ENCODE measurements at regions not wholly inside any gene's neighbourhood (a gene's known extent, or its start where the extent isn't known, plus 50 kb on each side); places are given as distances from the start of the nearest gene placed in this dataset.

DNA sequence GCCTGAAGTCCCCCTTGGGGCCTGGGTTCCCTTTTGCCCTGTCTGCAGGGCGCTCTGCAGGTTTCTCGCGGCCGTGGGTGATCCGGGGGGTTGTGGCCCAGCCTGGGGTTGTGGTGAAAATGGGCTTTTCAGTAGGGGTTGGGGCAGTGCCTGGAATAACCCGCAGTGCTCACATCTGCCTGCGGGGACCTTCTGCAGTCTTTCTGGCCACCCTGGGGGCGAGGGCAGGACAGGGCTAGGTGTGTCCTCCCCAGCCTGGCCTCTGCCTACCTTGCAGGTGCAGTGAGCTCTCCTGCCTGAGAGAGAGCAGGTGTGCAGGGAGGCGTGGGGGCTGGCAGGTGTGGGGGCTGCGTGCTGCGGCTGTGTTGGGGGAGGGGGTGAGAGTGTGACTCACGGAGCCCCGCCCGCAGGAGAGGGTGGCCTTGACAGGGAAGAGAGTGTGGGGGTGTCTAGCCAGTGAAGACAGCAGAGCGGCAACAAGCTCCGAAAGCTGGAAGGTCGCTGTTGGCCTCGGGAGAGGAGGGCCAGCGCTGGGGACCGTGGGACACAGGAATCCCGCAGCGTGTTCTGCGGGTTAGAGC, 131.4 kb downstream of the MRPL36 start:
- H3K27me3 ChIP-seq (ENCODE audit: control insufficient read depth, insufficient read depth, low read length): peaks cover 14% of the 10 kb centered on the region; the same call in 1 of the 2 replicates
- no CpG with 5 or more reads among the region's 23 CpGs for WGBS (ENCODE audit: insufficient coverage, insufficient read length)

DNA sequence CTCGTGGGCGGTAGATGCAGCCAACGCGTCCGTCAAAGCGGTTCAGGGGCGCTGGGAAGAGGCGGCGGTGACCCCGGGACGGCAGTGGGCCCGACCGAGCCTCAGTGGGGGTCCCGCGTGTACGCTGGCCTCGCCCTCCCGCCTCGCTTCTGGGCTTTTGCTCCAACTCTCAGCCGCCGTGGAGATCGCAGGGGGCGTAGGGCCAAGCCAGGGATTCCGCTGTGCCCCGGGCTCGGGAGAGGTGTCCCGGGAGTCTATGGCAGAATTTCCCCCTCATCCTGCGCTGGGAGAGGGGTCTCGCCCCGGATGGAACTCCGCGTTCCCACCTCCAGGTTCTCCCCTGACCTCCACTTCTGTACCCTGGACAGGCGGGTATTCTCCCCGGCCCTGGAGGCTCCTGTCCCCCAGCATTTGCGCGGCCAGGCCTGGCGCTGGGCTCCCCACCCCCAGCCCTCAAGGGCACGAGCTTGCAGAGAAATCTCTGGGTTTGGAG, 131.9 kb downstream of the MRPL36 start:
- Histone ChIP-seq H3K4me1 (ENCODE audit: control insufficient read depth, insufficient read depth, low read length) (no peaks in the 10 kb centered on the region; the same call in 1 of the 2 replicates), H3K27ac (ENCODE audit: low read length) (no peak overlapping the region), H3K4me3 (ENCODE audit: low read length) (peak overlapping the region; percentile 61; the same call in 1 of the 2 replicates), H3K9me3 (ENCODE audit: control insufficient read depth, insufficient read depth, low read length) (no peaks in the 10 kb centered on the region), H3K27me3 (ENCODE audit: control insufficient read depth, insufficient read depth, low read length) (peaks cover 14% of the 10 kb centered on the region; the same call in 1 of the 2 replicates), H3K36me3 (ENCODE audit: control insufficient read depth, insufficient read depth, low read length) (no peaks in the 10 kb centered on the region)
- no CpG with 5 or more reads among the region's 38 CpGs for WGBS (ENCODE audit: insufficient coverage, insufficient read length)
- DNase-seq (ENCODE audit: low read depth, low spot score): no peak

More for the DNA sequence above, 131.4 kb downstream of the MRPL36 start:
- H3K4me1 ChIP-seq (ENCODE audit: control insufficient read depth, insufficient read depth, low read length): no peaks in the 10 kb centered on the region; the same call in 1 of the 2 replicates
- H3K36me3 ChIP-seq (ENCODE audit: control insufficient read depth, insufficient read depth, low read length): no peaks in the 10 kb centered on the region
- no peak overlapping the region for H3K27ac ChIP-seq (ENCODE audit: low read length)
- H3K4me3 ChIP-seq (ENCODE audit: low read length): no peak overlapping the region
- DNase-seq (ENCODE audit: low read depth, low spot score): no peak
- H3K9me3 ChIP-seq (ENCODE audit: control insufficient read depth, insufficient read depth, low read length): no peaks in the 10 kb centered on the region

DNA sequence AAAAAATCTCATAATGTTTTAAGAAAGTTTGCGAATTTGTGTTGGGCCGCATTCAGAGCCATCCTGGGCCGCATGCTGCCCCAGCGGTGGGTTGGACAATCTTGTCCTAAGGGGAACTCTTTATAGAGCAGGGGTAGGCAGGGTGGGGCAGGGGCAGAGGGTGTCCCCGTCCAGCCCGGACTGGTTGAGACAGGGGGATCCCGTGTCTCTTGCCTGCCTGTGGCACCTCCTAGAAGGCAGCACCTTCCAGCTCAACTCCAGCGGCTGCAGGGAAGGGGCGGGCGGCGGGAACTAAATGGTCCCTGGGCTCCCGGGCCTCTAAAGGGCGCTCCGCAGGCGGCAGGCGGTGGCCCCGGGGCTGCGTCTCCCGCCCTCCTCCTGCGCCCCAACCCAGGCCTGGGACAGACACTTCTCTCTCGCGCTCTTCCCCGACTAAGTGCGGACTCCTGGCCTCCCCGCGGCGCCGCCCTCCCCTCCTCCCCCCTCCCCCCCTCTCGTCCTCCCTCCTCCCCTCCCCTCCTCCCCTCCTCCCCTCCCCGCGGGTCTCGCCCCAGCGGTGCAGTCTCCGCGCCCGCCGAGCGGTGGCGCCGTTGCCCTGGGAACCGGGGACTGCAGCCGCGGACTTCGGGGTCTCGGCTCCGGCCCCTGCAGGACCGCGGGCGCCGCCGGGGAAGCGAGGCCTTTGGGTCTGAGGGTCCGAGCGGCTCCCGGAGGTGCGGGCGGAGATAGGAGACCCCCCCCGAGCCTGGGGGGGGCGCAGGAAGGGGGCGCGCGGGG, 132.6 kb downstream of the MRPL36 start:
- Histone ChIP-seq H3K27ac (ENCODE audit: low read length) (no peak overlapping the region), H3K4me1 (ENCODE audit: control insufficient read depth, insufficient read depth, low read length) (no peaks in the 10 kb centered on the region; the same call in 1 of the 2 replicates), H3K27me3 (ENCODE audit: control insufficient read depth, insufficient read depth, low read length) (peaks cover 14% of the 10 kb centered on the region; the same call in 1 of the 2 replicates), H3K4me3 (ENCODE audit: low read length) (peak overlapping the region; percentile 61; the same call in 1 of the 2 replicates), H3K36me3 (ENCODE audit: control insufficient read depth, insufficient read depth, low read length) (no peaks in the 10 kb centered on the region), H3K9me3 (ENCODE audit: control insufficient read depth, insufficient read depth, low read length) (no peaks in the 10 kb centered on the region)
- WGBS (ENCODE audit: insufficient coverage, insufficient read length): no CpG with 5 or more reads among the region's 62 CpGs
- no peak for DNase-seq (ENCODE audit: low read depth, low spot score)

DNA sequence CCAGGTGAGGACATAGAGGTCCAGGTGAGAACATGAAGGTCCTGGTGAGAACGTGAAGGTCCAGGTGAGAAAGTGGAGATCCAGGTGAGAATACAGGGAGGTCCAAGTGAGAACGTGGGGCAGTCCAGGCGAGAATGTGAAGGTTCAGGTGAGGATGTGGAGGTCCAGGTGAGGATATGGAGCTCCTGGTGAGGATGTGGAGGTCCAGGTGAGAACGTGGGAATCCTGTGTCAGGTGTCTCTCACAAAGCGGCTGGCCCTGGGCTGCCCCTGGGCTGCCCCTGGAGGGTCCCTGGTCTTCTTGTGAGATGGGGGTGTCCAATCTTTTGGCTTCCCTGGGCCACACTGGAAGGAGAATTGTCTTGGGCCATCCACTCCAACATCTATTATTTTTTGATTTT, 133.4 kb downstream of the MRPL36 start:
- no peaks in the 10 kb centered on the region for H3K36me3 ChIP-seq (ENCODE audit: control insufficient read depth, insufficient read depth, low read length)
- no peaks in the 10 kb centered on the region for H3K9me3 ChIP-seq (ENCODE audit: control insufficient read depth, insufficient read depth, low read length)
- no peaks in the 10 kb centered on the region; the same call in 1 of the 2 replicates for H3K4me1 ChIP-seq (ENCODE audit: control insufficient read depth, insufficient read depth, low read length)
- H3K27me3 ChIP-seq (ENCODE audit: control insufficient read depth, insufficient read depth, low read length): peaks cover 14% of the 10 kb centered on the region; the same call in 1 of the 2 replicates
- WGBS (ENCODE audit: insufficient coverage, insufficient read length): no CpG with 5 or more reads among the region's 5 CpGs
- no peak overlapping the region for H3K27ac ChIP-seq (ENCODE audit: low read length)
- H3K4me3 ChIP-seq (ENCODE audit: low read length): no peak overlapping the region
- DNase-seq (ENCODE audit: low read depth, low spot score): no peak

DNA sequence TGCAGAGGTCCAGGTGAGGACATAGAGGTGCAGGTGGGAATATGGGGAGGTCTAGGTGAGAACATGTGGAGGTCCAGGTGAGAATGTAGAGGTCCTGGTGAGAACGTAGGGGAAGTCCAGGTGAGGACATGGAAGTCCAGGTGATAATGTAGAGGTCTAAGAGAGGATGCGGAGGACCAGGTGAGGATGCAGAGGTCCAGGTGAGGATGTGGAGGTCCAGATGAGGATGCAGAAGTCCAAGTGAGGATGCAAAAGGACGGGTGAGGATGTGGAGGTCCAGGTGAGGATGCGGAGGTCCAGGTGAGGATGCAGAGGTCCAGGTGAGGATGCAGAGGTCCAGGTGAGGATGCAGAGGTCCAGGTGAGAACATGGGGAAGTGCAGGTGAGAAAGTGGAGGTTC, 133.8 kb downstream of the MRPL36 start:
- no CpG with 5 or more reads among the region's 4 CpGs for WGBS (ENCODE audit: insufficient coverage, insufficient read length)
- no peak overlapping the region for H3K4me3 ChIP-seq (ENCODE audit: low read length)
- H3K4me1 ChIP-seq (ENCODE audit: control insufficient read depth, insufficient read depth, low read length): no peaks in the 10 kb centered on the region; the same call in 1 of the 2 replicates
- H3K27me3 ChIP-seq (ENCODE audit: control insufficient read depth, insufficient read depth, low read length): peaks cover 14% of the 10 kb centered on the region; the same call in 1 of the 2 replicates
- H3K36me3 ChIP-seq (ENCODE audit: control insufficient read depth, insufficient read depth, low read length): no peaks in the 10 kb centered on the region
- H3K9me3 ChIP-seq (ENCODE audit: control insufficient read depth, insufficient read depth, low read length): no peaks in the 10 kb centered on the region
- no peak for DNase-seq (ENCODE audit: low read depth, low spot score)
- H3K27ac ChIP-seq (ENCODE audit: low read length): no peak overlapping the region

- no peak overlapping the region for H3K4me3 ChIP-seq (ENCODE audit: low read length)
- H3K36me3 ChIP-seq (ENCODE audit: control insufficient read depth, insufficient read depth, low read length): no peaks in the 10 kb centered on the region
- no peaks in the 10 kb centered on the region; the same call in 1 of the 2 replicates for H3K4me1 ChIP-seq (ENCODE audit: control insufficient read depth, insufficient read depth, low read length)
- peaks cover 14% of the 10 kb centered on the region; the same call in 1 of the 2 replicates for H3K27me3 ChIP-seq (ENCODE audit: control insufficient read depth, insufficient read depth, low read length)
- no peaks in the 10 kb centered on the region for H3K9me3 ChIP-seq (ENCODE audit: control insufficient read depth, insufficient read depth, low read length)
- no peak for DNase-seq (ENCODE audit: low read depth, low spot score)
- WGBS (ENCODE audit: insufficient coverage, insufficient read length): no CpG with 5 or more reads among the region's 6 CpGs
- no peak overlapping the region for H3K27ac ChIP-seq (ENCODE audit: low read length)
These were observed 134.4 kb downstream of the MRPL36 start for GRCh38 chr5:1665231-1665630.

DNA sequence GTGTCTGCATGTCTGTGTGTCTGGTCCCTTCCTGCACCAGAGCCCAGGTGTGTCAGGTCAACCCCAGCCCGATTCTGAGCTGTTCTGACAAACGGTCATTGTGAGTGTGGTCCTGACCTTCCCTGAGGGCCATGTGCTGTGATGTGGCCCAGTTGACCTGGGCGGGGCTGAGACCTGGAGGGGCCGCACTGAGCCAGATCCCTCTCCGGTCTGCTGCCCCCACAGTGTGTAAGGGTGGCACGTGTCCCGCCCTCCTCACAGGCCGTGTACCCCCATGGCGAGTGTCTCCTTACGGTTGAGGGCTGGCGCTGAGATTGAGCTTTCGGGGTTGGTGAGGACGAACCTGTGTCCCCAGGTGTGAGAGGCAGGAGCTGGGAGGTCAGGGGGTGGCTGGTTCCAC, 136.5 kb downstream of the MRPL36 start:
- no peak for DNase-seq (ENCODE audit: low read depth, low spot score)
- H3K27me3 ChIP-seq (ENCODE audit: control insufficient read depth, insufficient read depth, low read length): peaks cover 5% of the 10 kb centered on the region; the same call in 1 of the 2 replicates
- H3K4me3 ChIP-seq (ENCODE audit: low read length): no peak overlapping the region
- no CpG with 5 or more reads among the region's 13 CpGs for WGBS (ENCODE audit: insufficient coverage, insufficient read length)
- H3K4me1 ChIP-seq (ENCODE audit: control insufficient read depth, insufficient read depth, low read length): no peaks in the 10 kb centered on the region; the same call in 1 of the 2 replicates
- H3K9me3 ChIP-seq (ENCODE audit: control insufficient read depth, insufficient read depth, low read length): no peaks in the 10 kb centered on the region
- no peak overlapping the region for H3K27ac ChIP-seq (ENCODE audit: low read length)
- H3K36me3 ChIP-seq (ENCODE audit: control insufficient read depth, insufficient read depth, low read length): no peaks in the 10 kb centered on the region

DNA sequence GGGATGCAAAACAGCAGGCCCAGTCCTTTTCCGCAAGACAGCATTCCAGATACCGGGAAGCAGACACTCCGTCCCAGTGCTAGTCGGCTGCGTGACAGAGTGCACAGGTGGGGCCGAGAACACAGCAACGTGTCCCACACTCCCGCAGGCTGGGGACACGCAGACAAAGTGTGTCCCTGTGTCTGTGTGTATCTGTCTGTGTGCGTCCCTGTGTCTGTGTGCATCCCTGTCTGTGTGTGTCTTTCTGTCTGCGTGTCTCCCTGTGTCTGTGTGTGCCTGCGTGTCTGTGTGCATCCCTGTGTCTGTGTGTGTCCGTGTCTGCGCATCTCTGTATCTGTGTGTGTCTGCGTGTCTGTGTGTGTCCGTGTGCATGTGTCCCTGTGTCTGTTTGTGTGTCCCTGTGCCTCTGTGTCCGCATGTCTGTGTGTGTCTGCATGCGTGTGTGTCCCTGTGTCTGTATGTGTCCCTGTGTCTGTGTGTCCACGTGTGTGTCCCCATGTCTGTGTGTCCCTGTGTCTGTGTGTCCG, 137.0 kb downstream of the MRPL36 start:
- Histone ChIP-seq H3K9me3 (ENCODE audit: control insufficient read depth, insufficient read depth, low read length) (no peaks in the 10 kb centered on the region), H3K27ac (ENCODE audit: low read length) (no peak overlapping the region)
- no peak for DNase-seq (ENCODE audit: low read depth, low spot score)

DNA sequence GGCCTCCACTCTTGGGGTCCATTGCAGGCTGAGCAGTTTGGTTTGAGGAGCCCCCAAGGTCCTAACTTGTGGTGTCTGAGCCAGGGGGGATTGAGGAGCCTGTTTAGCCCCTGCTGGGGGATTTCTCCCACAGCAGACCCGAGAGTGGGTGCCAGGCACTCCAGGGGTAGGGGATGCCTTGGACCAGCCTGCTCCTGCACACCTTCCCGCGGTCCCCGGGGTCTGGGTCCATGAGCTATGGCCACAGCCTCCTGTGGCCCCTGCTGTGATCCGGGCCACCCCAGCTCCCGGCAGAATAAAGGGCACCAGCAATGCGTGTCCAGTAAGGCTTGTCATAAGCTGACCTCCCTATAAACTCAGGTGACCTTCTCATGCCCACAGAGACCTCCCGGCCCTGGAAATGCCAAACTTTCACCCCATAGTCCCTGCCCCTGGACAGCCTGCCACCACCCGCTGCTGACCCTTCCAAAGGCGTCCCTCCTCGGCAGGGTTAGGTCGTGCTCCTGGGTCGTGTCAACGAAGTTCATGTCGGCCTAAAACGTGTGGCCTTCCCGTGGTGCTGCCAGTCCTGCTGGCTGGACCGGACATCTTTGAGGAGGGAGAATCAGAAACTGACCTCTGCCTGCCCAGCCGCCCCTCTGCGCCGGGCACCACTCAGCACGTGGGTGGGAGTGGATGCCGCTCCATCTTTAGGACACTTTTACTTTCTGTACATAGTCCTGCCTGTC, 137.6 kb downstream of the MRPL36 start:
- H3K36me3 ChIP-seq (ENCODE audit: control insufficient read depth, insufficient read depth, low read length): no peaks in the 10 kb centered on the region; the same call in 1 of the 2 replicates
- no CpG with 5 or more reads among the region's 23 CpGs for WGBS (ENCODE audit: insufficient coverage, insufficient read length)
- no peak overlapping the region for H3K27ac ChIP-seq (ENCODE audit: low read length)
- H3K27me3 ChIP-seq (ENCODE audit: control insufficient read depth, insufficient read depth, low read length): no peaks in the 10 kb centered on the region
- H3K4me3 ChIP-seq (ENCODE audit: low read length): no peak overlapping the region
- H3K9me3 ChIP-seq (ENCODE audit: control insufficient read depth, insufficient read depth, low read length): no peaks in the 10 kb centered on the region
- no peak for DNase-seq (ENCODE audit: low read depth, low spot score)
- H3K4me1 ChIP-seq (ENCODE audit: control insufficient read depth, insufficient read depth, low read length): no peaks in the 10 kb centered on the region; the same call in 1 of the 2 replicates

More for the DNA sequence above, 137.0 kb downstream of the MRPL36 start:
- Histone ChIP-seq H3K4me3 (ENCODE audit: low read length) (no peak overlapping the region), H3K4me1 (ENCODE audit: control insufficient read depth, insufficient read depth, low read length) (no peaks in the 10 kb centered on the region; the same call in 1 of the 2 replicates), H3K36me3 (ENCODE audit: control insufficient read depth, insufficient read depth, low read length) (no peaks in the 10 kb centered on the region), H3K27me3 (ENCODE audit: control insufficient read depth, insufficient read depth, low read length) (peaks cover under 1% of the 10 kb centered on the region; the same call in 1 of the 2 replicates)
- WGBS (ENCODE audit: insufficient coverage, insufficient read length): no CpG with 5 or more reads among the region's 20 CpGs

DNA sequence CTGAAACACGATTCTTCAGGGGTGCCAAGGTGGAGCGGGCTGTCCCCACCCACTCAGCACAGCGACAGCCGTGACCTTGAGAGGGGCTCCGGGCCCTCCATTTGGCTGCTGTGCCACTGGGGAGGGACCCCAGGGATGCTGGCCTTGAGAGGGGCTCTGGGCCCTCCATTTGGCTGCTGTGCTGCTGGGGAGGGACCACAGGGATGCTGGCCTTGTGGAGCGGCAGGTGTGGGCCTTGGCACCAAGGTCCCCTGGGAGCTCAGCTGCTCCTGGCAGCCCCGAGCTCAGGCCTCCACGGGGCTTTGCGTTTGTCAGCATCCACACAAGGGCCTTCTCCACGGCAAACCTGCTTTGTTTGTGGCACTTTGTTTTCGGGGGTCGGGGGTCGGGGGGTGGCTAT, 137.6 kb upstream of the LPCAT1 start:
- H3K27ac ChIP-seq (ENCODE audit: low read length): no peak overlapping the region
- H3K4me1 ChIP-seq (ENCODE audit: control insufficient read depth, insufficient read depth, low read length): no peaks in the 10 kb centered on the region
- no peaks in the 10 kb centered on the region for H3K27me3 ChIP-seq (ENCODE audit: control insufficient read depth, insufficient read depth, low read length)
- DNase-seq (ENCODE audit: low read depth, low spot score): no peak
- H3K4me3 ChIP-seq (ENCODE audit: low read length): no peak overlapping the region
- no CpG with 5 or more reads among the region's 13 CpGs for WGBS (ENCODE audit: insufficient coverage, insufficient read length)
- no peaks in the 10 kb centered on the region for H3K9me3 ChIP-seq (ENCODE audit: control insufficient read depth, insufficient read depth, low read length)
- no peaks in the 10 kb centered on the region; the same call in 1 of the 2 replicates for H3K36me3 ChIP-seq (ENCODE audit: control insufficient read depth, insufficient read depth, low read length)

All from iPS DF 6.9 (cell line).